NB4 (cell line): ENCODE measurements at regions not wholly inside any gene's neighbourhood (a gene's known extent, or its start where the extent isn't known, plus 50 kb on each side); places are given as distances from the start of the nearest gene placed in this dataset.

Experiments used
- MYC ChIP-seq: IDR thresholded peaks from 2 replicates; pipeline ENCODE4 v1.6.1; 2011; ENCODE audit warnings: low read depth, low read length
- POLR2A ChIP-seq: IDR thresholded peaks from 2 replicates; pipeline ENCODE4 v1.6.1; 2011; ENCODE audit warnings: mild to moderate bottlenecking; ENCODE audit not compliant: insufficient read length; ENCODE audit errors: extremely low read depth
- TF ChIP-seq, protein P1 (sequence below): IDR thresholded peaks from one replicate; pipeline ENCODE4 v1.5.1; 2012; ENCODE audit warnings: low read depth, low read length
- TF ChIP-seq, protein P2 (sequence below): IDR thresholded peaks from 2 replicates; pipeline ENCODE4 v1.6.1; 2011; ENCODE audit warnings: low read depth, low read length

DNA sequence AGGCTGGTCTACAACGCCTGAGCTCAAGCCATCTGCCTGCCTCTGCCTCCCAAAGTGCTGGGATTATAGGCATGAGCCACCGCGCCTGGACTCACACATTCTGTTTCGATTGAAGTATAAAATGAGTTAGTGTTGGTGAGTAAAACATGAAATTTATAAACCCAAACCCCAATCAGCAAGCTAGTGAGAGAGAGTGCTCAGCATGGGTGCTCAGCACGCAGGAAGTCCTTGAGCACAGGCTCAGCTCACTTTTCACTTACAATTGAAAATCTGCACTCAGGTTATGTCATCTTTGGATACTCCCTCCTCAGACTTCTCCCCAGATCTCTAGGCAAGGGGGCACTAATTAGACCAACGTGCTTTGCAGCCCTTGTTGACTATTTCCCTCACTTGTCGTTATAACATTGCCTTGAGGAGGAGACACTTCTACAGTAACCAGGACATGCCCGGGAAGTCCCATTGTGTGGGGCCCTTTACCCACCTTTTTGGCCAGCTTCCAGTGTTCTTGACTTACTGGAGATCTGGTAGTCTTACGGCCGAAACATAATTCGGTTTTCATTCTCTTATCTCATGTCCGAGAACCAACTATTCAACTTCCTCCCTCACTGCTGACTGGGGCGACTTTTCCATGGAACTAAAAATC, 68.5 kb upstream of the AMN1 start:
- TF ChIP-seq, protein P1, sequence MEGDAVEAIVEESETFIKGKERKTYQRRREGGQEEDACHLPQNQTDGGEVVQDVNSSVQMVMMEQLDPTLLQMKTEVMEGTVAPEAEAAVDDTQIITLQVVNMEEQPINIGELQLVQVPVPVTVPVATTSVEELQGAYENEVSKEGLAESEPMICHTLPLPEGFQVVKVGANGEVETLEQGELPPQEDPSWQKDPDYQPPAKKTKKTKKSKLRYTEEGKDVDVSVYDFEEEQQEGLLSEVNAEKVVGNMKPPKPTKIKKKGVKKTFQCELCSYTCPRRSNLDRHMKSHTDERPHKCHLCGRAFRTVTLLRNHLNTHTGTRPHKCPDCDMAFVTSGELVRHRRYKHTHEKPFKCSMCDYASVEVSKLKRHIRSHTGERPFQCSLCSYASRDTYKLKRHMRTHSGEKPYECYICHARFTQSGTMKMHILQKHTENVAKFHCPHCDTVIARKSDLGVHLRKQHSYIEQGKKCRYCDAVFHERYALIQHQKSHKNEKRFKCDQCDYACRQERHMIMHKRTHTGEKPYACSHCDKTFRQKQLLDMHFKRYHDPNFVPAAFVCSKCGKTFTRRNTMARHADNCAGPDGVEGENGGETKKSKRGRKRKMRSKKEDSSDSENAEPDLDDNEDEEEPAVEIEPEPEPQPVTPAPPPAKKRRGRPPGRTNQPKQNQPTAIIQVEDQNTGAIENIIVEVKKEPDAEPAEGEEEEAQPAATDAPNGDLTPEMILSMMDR, result no peak
- TF ChIP-seq POLR2A, result no peak
- TF ChIP-seq MYC, result no peak
- TF ChIP-seq, protein P2, sequence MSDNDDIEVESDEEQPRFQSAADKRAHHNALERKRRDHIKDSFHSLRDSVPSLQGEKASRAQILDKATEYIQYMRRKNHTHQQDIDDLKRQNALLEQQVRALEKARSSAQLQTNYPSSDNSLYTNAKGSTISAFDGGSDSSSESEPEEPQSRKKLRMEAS, result no peak
